H9 (cell line): ENCODE measurements at regions not wholly inside any gene's neighbourhood (a gene's known extent, or its start where the extent isn't known, plus 50 kb on each side); places are given as distances from the start of the nearest gene placed in this dataset.

ENCODE experiments used
- DNase-seq: peaks from one replicate; pipeline ENCODE4 v3.0.0-alpha.2; 2017
- H2AFZ ChIP-seq: one replicate; pipeline ENCODE4 v1.6.1; 2013; ENCODE audit warnings: mild to moderate bottlenecking, low read length, control low read depth, moderate library complexity
- H2AK5ac ChIP-seq: 2 replicates; pipeline ENCODE4 v1.6.1; 2013; ENCODE audit warnings: low read length, control low read depth, mixed read lengths; ENCODE audit not compliant: insufficient read length
- H2BK120ac ChIP-seq: one replicate; pipeline ENCODE4 v1.6.1; 2013; ENCODE audit warnings: low read depth, mild to moderate bottlenecking, low read length, control low read depth, inconsistent platforms; ENCODE audit not compliant: poor library complexity, severe bottlenecking
- H2BK12ac ChIP-seq: 2 replicates; pipeline ENCODE4 v1.6.1; 2013; ENCODE audit warnings: low read length, control low read depth, mixed read lengths, low read depth; ENCODE audit not compliant: insufficient read length
- H2BK15ac ChIP-seq: 2 replicates; pipeline ENCODE4 v1.6.1; 2013; ENCODE audit warnings: low read depth, low read length, control low read depth
- H2BK20ac ChIP-seq: one replicate; pipeline ENCODE4 v1.6.1; 2013; ENCODE audit warnings: low read depth, mild to moderate bottlenecking, low read length, control low read depth, inconsistent platforms; ENCODE audit not compliant: poor library complexity, severe bottlenecking
- H2BK5ac ChIP-seq: 2 replicates; pipeline ENCODE4 v1.6.1; 2013; ENCODE audit warnings: low read length, control low read depth, mixed read lengths; ENCODE audit not compliant: insufficient read length
- H3K14ac ChIP-seq: 2 replicates; pipeline ENCODE4 v1.6.1; 2013; ENCODE audit warnings: low read length, control low read depth; ENCODE audit not compliant: insufficient read depth
- H3K18ac ChIP-seq: 2 replicates; pipeline ENCODE4 v1.6.1; 2013; ENCODE audit warnings: low read depth, mild to moderate bottlenecking, mixed read lengths, low read length, control low read depth; ENCODE audit not compliant: insufficient read length
- H3K23ac ChIP-seq: 2 replicates; pipeline ENCODE4 v1.6.1; 2013; ENCODE audit warnings: low read length, control low read depth, mixed read lengths, low read depth; ENCODE audit not compliant: insufficient read length
- H3K23me2 ChIP-seq: 2 replicates; pipeline ENCODE4 v1.6.1; 2013; ENCODE audit warnings: low read depth, mild to moderate bottlenecking, mixed read lengths, low read length, control low read depth; ENCODE audit not compliant: insufficient read length, poor library complexity, severe bottlenecking
- H3K27ac ChIP-seq: 2 replicates; pipeline ENCODE4 v1.5.1; 2013; ENCODE audit warnings: low read length, control low read depth, mixed read lengths, low read depth; ENCODE audit not compliant: insufficient read length
- H3K27me3 ChIP-seq: 2 replicates; pipeline ENCODE4 v1.6.1; 2013; ENCODE audit warnings: low read length, control low read depth, inconsistent platforms; ENCODE audit not compliant: insufficient read depth
- H3K4ac ChIP-seq: 2 replicates; pipeline ENCODE4 v1.6.1; 2013; ENCODE audit warnings: low read depth, mild to moderate bottlenecking, control low read depth, inconsistent platforms, low read length, moderate library complexity
- H3K4me1 ChIP-seq: 2 replicates; pipeline ENCODE4 v1.6.1; 2013; ENCODE audit warnings: low read length, control low read depth, inconsistent platforms; ENCODE audit not compliant: insufficient read depth
- H3K4me2 ChIP-seq: 2 replicates; pipeline ENCODE4 v1.6.1; 2013; ENCODE audit warnings: low read length, control low read depth, mixed read lengths; ENCODE audit not compliant: insufficient read length, insufficient read depth
- H3K56ac ChIP-seq: 2 replicates; pipeline ENCODE4 v1.6.1; 2013; ENCODE audit warnings: low read depth, mild to moderate bottlenecking, mixed read lengths, low read length, control low read depth; ENCODE audit not compliant: insufficient read length
- H3K79me1 ChIP-seq: 2 replicates; pipeline ENCODE4 v1.6.1; 2013; ENCODE audit warnings: low read depth, mild to moderate bottlenecking, moderate library complexity, low read length, control low read depth, inconsistent platforms; ENCODE audit not compliant: insufficient read depth, poor library complexity, severe bottlenecking
- H3K79me2 ChIP-seq: 2 replicates; pipeline ENCODE4 v1.6.1; 2013; ENCODE audit warnings: low read length, control low read depth, inconsistent platforms; ENCODE audit not compliant: insufficient read depth
- H3K9ac ChIP-seq: 2 replicates; pipeline ENCODE4 v1.6.1; 2013; ENCODE audit warnings: low read length, control low read depth, mixed read lengths; ENCODE audit not compliant: insufficient read length; ENCODE audit errors: extremely low read depth
- H3K9me3 ChIP-seq: one replicate; pipeline ENCODE4 v1.6.1; 2013; ENCODE audit warnings: low read depth, low read length, inconsistent platforms; ENCODE audit not compliant: control insufficient read depth
- H3T11ph ChIP-seq: one replicate; pipeline ENCODE4 v1.6.1; 2013; ENCODE audit warnings: mild to moderate bottlenecking, low read length, control low read depth, inconsistent platforms
- H4K20me1 ChIP-seq: one replicate; pipeline ENCODE4 v1.6.1; 2013; ENCODE audit not compliant: control insufficient read depth, insufficient read length, insufficient read depth
- H4K5ac ChIP-seq: 2 replicates; pipeline ENCODE4 v1.6.1; 2013; ENCODE audit warnings: low read depth, mild to moderate bottlenecking, mixed read lengths, low read length, control low read depth; ENCODE audit not compliant: insufficient read length
- H4K8ac ChIP-seq: replicated peaks from 2 replicates; pipeline ENCODE4 v1.6.1; 2013; ENCODE audit warnings: low read length, control low read depth, mixed read lengths, low read depth; ENCODE audit not compliant: insufficient read length
- H4K91ac ChIP-seq: 2 replicates; pipeline ENCODE4 v1.6.1; 2013; ENCODE audit warnings: low read depth, mild to moderate bottlenecking, moderate library complexity, mixed read lengths, low read length, control low read depth; ENCODE audit not compliant: insufficient read length
- H3K27ac Mint-ChIP-seq, 3 experiments: 2 replicates in 2 of 3; 3 replicates in 1 of 3; pipeline ENCODE4 v1.8.0; 2020 to 2021; ENCODE audit warnings: mixed read lengths in 3 of 3, mild to moderate bottlenecking in 1 of 3, moderate library complexity in 1 of 3
- H3K27me3 Mint-ChIP-seq: 2 replicates; pipeline ENCODE4 v1.8.0; 2021; ENCODE audit warnings: low read depth, mild to moderate bottlenecking, moderate library complexity, mixed read lengths
- H3K36me3 Mint-ChIP-seq, 3 experiments: 2 replicates in 2 of 3; 3 replicates in 1 of 3; pipeline ENCODE4 v1.8.0; 2020 to 2021; ENCODE audit warnings: low read depth in 3 of 3, mixed read lengths in 3 of 3; ENCODE audit not compliant: insufficient read depth in 1 of 3
- H3K4me1 Mint-ChIP-seq, 2 experiments: 2 replicates each; pipeline ENCODE4 v1.8.0; 2020; ENCODE audit warnings: mixed read lengths in 2 of 2
- H3K4me3 Mint-ChIP-seq, 2 experiments: 2 replicates in 1 of 2; 3 replicates in 1 of 2; pipeline ENCODE4 v1.8.0; 2020 to 2021; ENCODE audit warnings: mild to moderate bottlenecking in 2 of 2, mixed read lengths in 2 of 2, moderate library complexity in 1 of 2
- H3K9me3 Mint-ChIP-seq, 2 experiments: 2 replicates in 1 of 2; 3 replicates in 1 of 2; pipeline ENCODE4 v1.8.0; 2020; ENCODE audit warnings: mild to moderate bottlenecking in 2 of 2, mixed read lengths in 2 of 2, moderate library complexity in 1 of 2
- WGBS: extraction: QIAGEN DNeasy Blood & Tissue Kit; methylation state at CpG from one replicate; pipeline ENCODE4 v1.1.7; 2013; ENCODE audit warnings: missing lambda C conversion rate, low lambda C conversion rate, mixed read lengths; ENCODE audit not compliant: insufficient read length; ENCODE audit errors: extremely low coverage; 5-methylcytosine and 5-hydroxymethylcytosine counted together
- TF ChIP-seq, protein P1 (sequence below): fragments of 200-600 bp; sonication (generic); conservative IDR thresholded peaks from 3 replicates; pipeline ENCODE4 v1.8.0; 2021; ENCODE audit warnings: antibody characterized with exemption, mild to moderate bottlenecking

DNA sequence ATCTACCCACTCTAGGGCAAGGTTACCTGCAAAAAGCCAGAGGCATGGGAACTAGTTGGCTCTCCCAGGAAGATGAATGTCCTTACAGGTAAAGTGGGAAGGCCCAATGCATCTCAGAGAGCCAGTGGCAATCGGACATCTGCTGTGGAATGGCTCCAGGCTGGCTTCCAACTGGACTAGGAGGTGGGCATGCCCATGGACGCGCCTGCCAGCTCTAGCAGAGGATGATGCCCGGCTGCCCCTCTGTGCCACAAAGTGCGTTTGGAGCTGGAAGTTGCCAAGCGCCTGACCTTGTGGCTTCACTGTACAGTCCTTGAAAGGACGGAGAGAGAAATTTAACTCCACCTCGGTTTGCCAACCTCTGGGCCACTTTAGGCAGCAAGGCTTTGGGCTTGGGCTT, 84.4 kb downstream of the NR2F2 start:
- WGBS: no CpG with 5 or more reads among the region's 8 CpGs
- Histone ChIP-seq H2BK5ac (no peak overlapping the region), H4K8ac (no peak overlapping the region), H3K4me2 (no peak overlapping the region), H3K9me3 (no peaks in the 10 kb centered on the region), H3K4ac (no peak overlapping the region), H3K18ac (no peak overlapping the region), H2BK12ac (no peak overlapping the region), H4K20me1 (no peaks in the 10 kb centered on the region), H3K23ac (no peak overlapping the region), H3K27ac (no peak overlapping the region), H3K23me2 (peaks cover 3% of the 10 kb centered on the region), H3T11ph (no peak overlapping the region), H3K56ac (no peak overlapping the region), H4K5ac (no peak overlapping the region), H3K79me2 (no peaks in the 10 kb centered on the region), H3K9ac (no peak overlapping the region), H3K14ac (no peak overlapping the region), H2BK15ac (no peak overlapping the region), H4K91ac (no peak overlapping the region), H2AFZ (no peak overlapping the region), H3K4me1 (no peaks in the 10 kb centered on the region), H3K27me3 (peaks cover 98% of the 10 kb centered on the region), H2BK20ac (no peak overlapping the region), H2AK5ac (no peak overlapping the region), H3K79me1 (no peaks in the 10 kb centered on the region), H2BK120ac (no peak overlapping the region)
- TF ChIP-seq, protein P1, sequence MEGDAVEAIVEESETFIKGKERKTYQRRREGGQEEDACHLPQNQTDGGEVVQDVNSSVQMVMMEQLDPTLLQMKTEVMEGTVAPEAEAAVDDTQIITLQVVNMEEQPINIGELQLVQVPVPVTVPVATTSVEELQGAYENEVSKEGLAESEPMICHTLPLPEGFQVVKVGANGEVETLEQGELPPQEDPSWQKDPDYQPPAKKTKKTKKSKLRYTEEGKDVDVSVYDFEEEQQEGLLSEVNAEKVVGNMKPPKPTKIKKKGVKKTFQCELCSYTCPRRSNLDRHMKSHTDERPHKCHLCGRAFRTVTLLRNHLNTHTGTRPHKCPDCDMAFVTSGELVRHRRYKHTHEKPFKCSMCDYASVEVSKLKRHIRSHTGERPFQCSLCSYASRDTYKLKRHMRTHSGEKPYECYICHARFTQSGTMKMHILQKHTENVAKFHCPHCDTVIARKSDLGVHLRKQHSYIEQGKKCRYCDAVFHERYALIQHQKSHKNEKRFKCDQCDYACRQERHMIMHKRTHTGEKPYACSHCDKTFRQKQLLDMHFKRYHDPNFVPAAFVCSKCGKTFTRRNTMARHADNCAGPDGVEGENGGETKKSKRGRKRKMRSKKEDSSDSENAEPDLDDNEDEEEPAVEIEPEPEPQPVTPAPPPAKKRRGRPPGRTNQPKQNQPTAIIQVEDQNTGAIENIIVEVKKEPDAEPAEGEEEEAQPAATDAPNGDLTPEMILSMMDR: no peak
- Mint-ChIP-seq H3K36me3 (no peaks in the 10 kb centered on the region; a peak in 1 of 7 replicates), H3K27ac (no peak overlapping the region), H3K4me1 (peaks cover 6 to 33% of the 10 kb centered on the region in 2 experiments), H3K4me3 (peak overlapping the region in 1 of 2 experiments; percentile 14; a peak in 2 of 5 replicates), H3K27me3 (peaks cover 100% of the 10 kb centered on the region), H3K9me3 (peaks cover 4 to 5% of the 10 kb centered on the region in 2 experiments; a peak in 2 of 5 replicates)
- DNase-seq: peak; percentile 32
